Skin of body (tissue), 1 donor: ENCODE measurements at regions not wholly inside any gene's neighbourhood (a gene's known extent, or its start where the extent isn't known, plus 50 kb on each side); places are given as distances from the start of the nearest gene placed in this dataset.

Source experiments
- DNase-seq: peaks from one replicate; lab custom pipeline; 2025; lab: John Stamatoyannopoulos, UW

DNA sequence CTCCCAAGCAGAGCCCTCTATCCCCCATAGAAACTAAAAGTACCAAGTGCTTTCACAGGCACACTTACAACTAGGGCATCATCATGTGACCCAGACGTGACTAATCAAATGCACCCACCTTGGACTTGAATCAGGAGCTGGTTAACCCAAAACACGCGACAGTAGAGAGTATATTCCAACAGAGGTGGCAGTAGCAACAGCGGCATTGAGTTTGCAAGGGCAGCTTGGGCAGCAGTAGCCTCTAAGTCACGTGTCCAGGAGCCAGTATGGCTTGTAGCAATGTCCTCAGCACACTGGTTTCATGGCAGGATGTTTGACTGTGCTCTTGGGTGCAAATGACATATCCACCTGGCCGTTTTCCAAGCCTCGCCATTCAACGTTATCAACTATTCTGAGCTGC is 73.4 kb upstream of the DNAH5 start:
- no peak for DNase-seq

GRCh38 chr5:14016549-14016948 is 72.1 kb upstream of the DNAH5 start:
- no peak for DNase-seq

DNA sequence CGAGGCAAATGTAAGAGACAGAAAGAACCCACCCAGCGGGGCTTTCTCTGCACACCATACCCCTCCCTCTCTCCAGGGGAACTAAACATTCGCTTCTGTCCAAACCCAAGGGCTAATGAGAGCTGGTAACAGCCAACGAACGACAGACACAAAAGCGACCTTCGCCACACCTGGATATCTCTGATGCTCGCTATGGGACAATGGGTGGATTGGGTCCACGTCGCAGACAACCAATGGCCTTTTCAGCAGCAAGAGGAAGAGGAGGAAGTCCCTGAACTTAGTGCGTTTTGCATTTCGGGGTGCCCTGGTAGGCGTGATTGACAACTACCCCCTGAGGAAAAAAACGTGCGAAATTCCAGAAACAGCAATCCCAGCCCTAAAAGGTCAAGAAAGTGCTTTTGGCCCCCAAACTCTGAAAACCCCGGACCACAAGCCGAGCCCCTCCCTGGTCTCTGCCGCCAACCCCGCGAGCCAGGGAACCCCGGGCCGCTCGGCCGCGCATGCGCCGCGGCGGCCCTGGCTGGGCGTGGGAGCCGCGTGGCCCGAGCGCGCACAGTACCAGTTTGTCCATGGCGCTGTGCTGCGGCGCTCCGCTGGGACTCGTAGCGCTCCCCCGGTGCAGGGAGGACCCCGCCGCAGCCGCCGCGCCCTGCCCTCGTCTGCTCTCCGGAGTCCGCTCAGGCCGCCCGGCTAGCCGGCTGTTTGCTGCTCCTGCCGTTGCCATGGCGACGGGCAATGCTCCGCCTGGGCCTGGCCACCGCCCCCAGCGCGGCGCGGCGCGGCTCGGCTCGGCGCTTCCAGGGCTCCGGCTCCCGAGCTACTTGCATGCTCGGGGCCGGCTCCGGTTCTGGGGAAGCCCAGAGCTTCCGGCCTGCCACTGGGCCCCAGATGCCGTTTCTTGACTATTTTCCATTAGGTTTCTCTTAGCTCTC is 66.9 kb upstream of the DNAH5 start:
- DNase-seq, result no peak

- DNase-seq, result no peak
These were observed 65.1 kb upstream of the DNAH5 start for GRCh38 chr5:14009575-14009974.

DNA sequence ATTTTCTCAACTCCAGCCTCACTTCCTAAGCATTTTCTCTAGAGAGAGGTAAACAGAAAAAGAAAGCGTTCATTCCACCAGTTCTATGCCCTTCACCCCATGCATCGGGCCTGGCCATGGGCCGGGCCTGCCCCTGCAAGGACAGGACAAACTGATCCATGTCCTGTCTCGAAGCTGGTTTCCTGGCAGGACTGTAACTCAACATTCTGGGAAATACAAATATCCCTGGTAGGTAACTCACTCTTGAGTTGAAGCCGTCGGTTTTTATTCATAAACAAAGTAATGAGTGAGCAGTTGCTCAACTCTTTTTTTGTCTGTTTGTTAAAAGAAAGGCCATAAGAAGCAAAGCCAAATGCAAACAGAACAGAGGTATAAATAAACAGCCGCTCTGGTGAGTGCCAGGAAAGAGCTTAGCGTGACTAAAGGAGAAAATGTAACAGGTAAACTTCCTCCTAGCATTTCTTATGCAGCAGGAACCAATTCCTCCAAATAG is 64.4 kb upstream of the DNAH5 start:
- no peak for DNase-seq

DNA sequence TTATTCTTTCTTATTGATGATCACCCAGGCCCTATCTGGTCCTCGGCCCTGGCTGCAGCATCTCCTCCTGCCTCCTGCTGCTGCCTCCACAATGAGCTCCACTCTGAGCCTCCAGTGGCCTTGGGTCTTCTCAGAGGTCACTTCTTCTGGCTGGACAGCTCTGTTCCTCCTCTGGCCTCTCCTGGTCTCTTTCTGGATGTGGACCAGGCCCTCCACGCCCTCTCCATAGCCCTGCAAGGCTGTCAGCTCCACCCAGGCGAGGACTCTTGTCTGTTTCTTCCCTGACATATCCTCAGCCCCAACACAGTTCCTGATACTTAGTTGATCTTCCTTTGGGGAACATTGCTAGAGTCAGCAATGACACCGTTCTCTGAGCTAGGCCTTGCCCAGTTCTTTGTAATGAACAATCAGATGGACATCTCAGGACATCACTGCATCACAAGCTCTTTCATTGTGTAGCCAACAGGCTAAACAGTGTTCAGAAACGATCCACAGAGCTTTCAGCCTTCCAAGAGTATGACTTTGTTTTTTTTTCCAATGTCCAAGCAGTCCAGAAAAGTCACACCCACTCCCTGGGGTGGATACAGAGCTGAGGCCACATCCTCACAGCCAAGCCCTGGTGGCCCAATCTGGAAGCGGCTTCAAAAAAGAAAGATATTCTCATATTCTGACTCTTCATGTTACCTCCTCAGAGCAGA is 62.5 kb upstream of the DNAH5 start:
- DNase-seq, result no peak

- no peak for DNase-seq
These were observed 60.3 kb upstream of the DNAH5 start for GRCh38 chr5:14004598-14005394.

DNA sequence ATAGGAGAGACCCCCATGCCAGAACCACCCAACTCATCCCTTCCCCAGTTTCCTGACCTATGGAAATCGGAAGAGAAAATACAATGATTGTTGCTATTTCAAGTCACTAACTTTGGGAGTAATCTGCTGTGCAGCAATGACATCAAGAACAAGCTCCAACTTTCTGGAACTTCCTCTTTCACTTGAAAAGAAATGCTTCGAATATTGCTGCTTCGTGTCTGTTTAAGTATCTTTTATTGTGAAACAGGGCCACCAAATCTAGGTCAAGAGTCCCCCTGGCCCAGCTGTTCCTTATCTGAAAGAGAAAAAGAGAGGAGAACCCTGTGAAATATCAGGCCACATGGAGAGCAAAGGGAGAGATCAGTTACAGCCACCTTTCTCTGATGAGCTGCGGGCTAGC is 59.4 kb upstream of the DNAH5 start:
- no peak for DNase-seq

GRCh38 chr5:14003513-14003912 is 59.0 kb upstream of the DNAH5 start:
- DNase-seq, result no peak

DNA sequence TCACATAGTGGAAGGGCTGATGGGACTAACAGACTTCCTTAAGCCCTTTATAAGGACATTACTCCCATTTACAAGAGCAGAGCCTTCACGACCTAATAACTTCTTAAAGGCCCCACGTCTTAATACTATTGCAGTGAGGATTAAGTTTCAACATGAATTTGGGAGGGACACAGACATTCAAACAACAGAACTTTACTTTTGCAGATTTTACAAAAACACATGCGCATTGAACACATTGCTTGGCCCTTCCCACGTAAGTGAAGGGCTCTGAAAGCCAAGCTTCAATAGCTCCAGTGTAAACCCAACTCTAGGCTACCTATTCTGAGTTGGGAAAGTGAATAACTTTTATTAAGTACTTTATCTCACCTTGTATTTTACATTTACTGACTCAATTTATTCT is 53.8 kb upstream of the DNAH5 start:
- DNase-seq, result no peak

- no peak for DNase-seq
These were observed 53.0 kb upstream of the DNAH5 start for GRCh38 chr5:13997514-13997913.

DNA sequence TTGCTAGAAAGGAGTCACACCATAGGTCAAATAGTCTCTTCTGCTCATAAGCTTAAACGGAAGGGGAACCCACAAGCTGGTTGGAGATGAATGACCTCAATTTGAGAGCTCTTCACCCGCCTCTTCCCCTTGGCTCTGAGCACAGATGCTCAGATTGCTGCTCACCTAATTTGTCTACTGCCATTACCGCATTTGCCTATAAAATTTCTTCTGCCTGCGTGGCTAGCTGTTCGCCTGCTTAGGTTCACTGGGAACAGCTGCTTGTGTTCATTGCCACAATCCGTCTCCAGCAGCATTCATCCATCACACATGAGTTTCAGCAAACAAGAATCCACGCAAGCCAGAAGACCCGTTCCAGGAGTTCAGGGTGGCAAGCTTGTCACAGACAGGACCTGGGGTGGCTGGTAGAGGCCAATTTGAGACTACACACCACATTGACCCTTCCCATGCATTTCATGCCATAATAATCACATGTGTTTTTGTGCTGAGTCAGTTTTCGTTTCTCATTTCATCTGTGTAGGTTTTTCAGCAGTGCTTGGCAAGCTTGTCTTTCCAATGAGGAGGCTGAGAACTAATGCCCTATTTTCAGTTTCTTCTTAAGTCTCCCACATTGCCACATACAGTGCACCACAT is 50.2 kb upstream of the DNAH5 start:
- no peak for DNase-seq
